ENCODE measurements at regions not wholly inside any gene's neighbourhood (a gene's known extent, or its start where the extent isn't known, plus 50 kb on each side); places are given as distances from the start of the nearest gene placed in this dataset.

GRCh38 chr6:134602123-134602522 lies 284.2 kb upstream of the SGK1 start:
- no peak for TF ChIP-seq CTCF (IDR thresholded peaks at IDR 0.05)
- ATAC-seq (ENCODE audit: low read depth): no peak
- H3K4me1 Mint-ChIP-seq: no peaks in the 10 kb centered on the region
- H3K36me3 Mint-ChIP-seq (ENCODE audit: low read depth): no peaks in the 10 kb centered on the region
- H3K27me3 Mint-ChIP-seq: peaks cover 2% of the 10 kb centered on the region
- POLR2A ChIA-PET: no interaction called here
- no peak overlapping the region for H3K4me3 Mint-ChIP-seq
- DNase-seq: no peak
- H3K9me3 Mint-ChIP-seq: peaks cover 7% of the 10 kb centered on the region
- intact Hi-C loops (cut with micrococcal nuclease): no loop called here
- CTCF ChIA-PET: no interaction called here
- no peak overlapping the region for H3K27ac Mint-ChIP-seq

- H3K27ac Mint-ChIP-seq: no peak overlapping the region
- ChIA-PET CTCF (no interaction called here), POLR2A (no interaction called here)
- peaks cover 2% of the 10 kb centered on the region for H3K27me3 Mint-ChIP-seq
- TF ChIP-seq CTCF (IDR thresholded peaks at IDR 0.05): no peak
- DNase-seq (no peak), ATAC-seq (ENCODE audit: low read depth) (no peak)
- intact Hi-C loops (cut with micrococcal nuclease): no loop called here
- H3K9me3 Mint-ChIP-seq: peaks cover 7% of the 10 kb centered on the region
- no peaks in the 10 kb centered on the region for H3K36me3 Mint-ChIP-seq (ENCODE audit: low read depth)
- no peaks in the 10 kb centered on the region for H3K4me1 Mint-ChIP-seq
- H3K4me3 Mint-ChIP-seq: no peak overlapping the region
Measured at GRCh38 chr6:134600671-134601070, 282.8 kb upstream of the SGK1 start.

GRCh38 chr6:134599079-134599478 lies 281.2 kb upstream of the SGK1 start:
- TF ChIP-seq CTCF (IDR thresholded peaks at IDR 0.05): no peak
- CTCF ChIA-PET: no interaction called here

GRCh38 chr6:134596191-134596590 lies 278.3 kb upstream of the SGK1 start:
- H3K4me1 Mint-ChIP-seq: no peaks in the 10 kb centered on the region
- ChIA-PET POLR2A (no interaction called here), CTCF (no interaction called here)
- H3K27me3 Mint-ChIP-seq: no peaks in the 10 kb centered on the region
- intact Hi-C loops (cut with micrococcal nuclease): no loop called here
- peaks cover 7% of the 10 kb centered on the region for H3K9me3 Mint-ChIP-seq
- no peak for ATAC-seq (ENCODE audit: low read depth)
- no peak for TF ChIP-seq CTCF (IDR thresholded peaks at IDR 0.05)
- H3K4me3 Mint-ChIP-seq: no peak overlapping the region
- H3K36me3 Mint-ChIP-seq (ENCODE audit: low read depth): no peaks in the 10 kb centered on the region
- no peak for DNase-seq
- H3K27ac Mint-ChIP-seq: no peak overlapping the region

More at GRCh38 chr6:134599079-134599478, 281.2 kb upstream of the SGK1 start:
- no peaks in the 10 kb centered on the region for H3K36me3 Mint-ChIP-seq (ENCODE audit: low read depth)
- no peak overlapping the region for H3K4me3 Mint-ChIP-seq
- DNase-seq (no peak), ATAC-seq (ENCODE audit: low read depth) (no peak)
- POLR2A ChIA-PET: no interaction called here
- H3K4me1 Mint-ChIP-seq: no peaks in the 10 kb centered on the region
- peaks cover 7% of the 10 kb centered on the region for H3K9me3 Mint-ChIP-seq
- intact Hi-C loops (cut with micrococcal nuclease): no loop called here
- H3K27ac Mint-ChIP-seq: no peak overlapping the region
- H3K27me3 Mint-ChIP-seq: peaks cover 2% of the 10 kb centered on the region

- DNase-seq (no peak), ATAC-seq (ENCODE audit: low read depth) (no peak)
- ChIA-PET CTCF (no interaction called here), POLR2A (no interaction called here)
- Mint-ChIP-seq H3K27ac (no peak overlapping the region), H3K27me3 (no peaks in the 10 kb centered on the region), H3K4me3 (no peak overlapping the region), H3K9me3 (no peaks in the 10 kb centered on the region), H3K4me1 (no peaks in the 10 kb centered on the region), H3K36me3 (ENCODE audit: low read depth) (no peaks in the 10 kb centered on the region)
- TF ChIP-seq CTCF (IDR thresholded peaks at IDR 0.05): no peak
- intact Hi-C loops (cut with micrococcal nuclease): no loop called here
Measured at GRCh38 chr6:134594881-134595280, 277.0 kb upstream of the SGK1 start.
